GM21381 (cell line): ENCODE measurements at regions not wholly inside any gene's neighbourhood (a gene's known extent, or its start where the extent isn't known, plus 50 kb on each side); places are given as distances from the start of the nearest gene placed in this dataset.
"Not testable (repeated sequence)": the region's sequence is repeated elsewhere in the genome, so short reads cannot be mapped to it uniquely, and the experiment has no call there.

Experiments
- ATAC-seq: cut with Tn5 transposase; IDR thresholded peaks from one replicate; pipeline ENCODE4 v1.9.1; 2021; ENCODE audit warnings: mild to moderate bottlenecking, moderate library complexity; ENCODE audit not compliant: unreplicated experiment

GRCh38 chr7:90053094-90053493, 101.2 kb upstream of the STEAP1 start:
- ATAC-seq, result no peak

GRCh38 chr7:90061077-90061476, 93.2 kb upstream of the STEAP1 start:
- no peak for ATAC-seq

GRCh38 chr7:90064370-90064769, 89.9 kb upstream of the STEAP1 start:
- no peak for ATAC-seq

- no peak for ATAC-seq
Measured at GRCh38 chr7:90067171-90067570, 87.1 kb upstream of the STEAP1 start.

- not testable (repeated sequence) for ATAC-seq
Measured at GRCh38 chr7:90070238-90070637, 84.0 kb upstream of the STEAP1 start.

GRCh38 chr7:90078921-90079320, 75.3 kb upstream of the STEAP1 start:
- no peak for ATAC-seq

GRCh38 chr7:90081621-90082020, 72.6 kb upstream of the STEAP1 start:
- ATAC-seq, result no peak

- no peak for ATAC-seq
Measured at GRCh38 chr7:90092506-90092905, 61.8 kb upstream of the STEAP1 start.

- no peak for ATAC-seq
Measured at GRCh38 chr7:90094030-90094429, 60.2 kb upstream of the STEAP1 start.
